ENCODE measurements at regions not wholly inside any gene's neighbourhood (a gene's known extent, or its start where the extent isn't known, plus 50 kb on each side); places are given as distances from the start of the nearest gene placed in this dataset.

- Histone ChIP-seq H3K36me3 (no peaks in the 10 kb centered on the region), H3K9me3 (no peaks in the 10 kb centered on the region), H3K27ac (no peak overlapping the region), H3K4me1 (no peaks in the 10 kb centered on the region), H3K27me3 (ENCODE audit: low read depth) (no peaks in the 10 kb centered on the region), H3K4me3 (no peak overlapping the region)
- TF ChIP-seq, protein P1, sequence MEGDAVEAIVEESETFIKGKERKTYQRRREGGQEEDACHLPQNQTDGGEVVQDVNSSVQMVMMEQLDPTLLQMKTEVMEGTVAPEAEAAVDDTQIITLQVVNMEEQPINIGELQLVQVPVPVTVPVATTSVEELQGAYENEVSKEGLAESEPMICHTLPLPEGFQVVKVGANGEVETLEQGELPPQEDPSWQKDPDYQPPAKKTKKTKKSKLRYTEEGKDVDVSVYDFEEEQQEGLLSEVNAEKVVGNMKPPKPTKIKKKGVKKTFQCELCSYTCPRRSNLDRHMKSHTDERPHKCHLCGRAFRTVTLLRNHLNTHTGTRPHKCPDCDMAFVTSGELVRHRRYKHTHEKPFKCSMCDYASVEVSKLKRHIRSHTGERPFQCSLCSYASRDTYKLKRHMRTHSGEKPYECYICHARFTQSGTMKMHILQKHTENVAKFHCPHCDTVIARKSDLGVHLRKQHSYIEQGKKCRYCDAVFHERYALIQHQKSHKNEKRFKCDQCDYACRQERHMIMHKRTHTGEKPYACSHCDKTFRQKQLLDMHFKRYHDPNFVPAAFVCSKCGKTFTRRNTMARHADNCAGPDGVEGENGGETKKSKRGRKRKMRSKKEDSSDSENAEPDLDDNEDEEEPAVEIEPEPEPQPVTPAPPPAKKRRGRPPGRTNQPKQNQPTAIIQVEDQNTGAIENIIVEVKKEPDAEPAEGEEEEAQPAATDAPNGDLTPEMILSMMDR (IDR thresholded peaks at IDR 0.05): no peak
- intact Hi-C loops (cut with DNase I): no loop called here
- no peak for ATAC-seq
- no peak for DNase-seq
These were observed 410.1 kb downstream of the TBC1D32 start for GRCh38 chr6:120924214-120924613.

GRCh38 chr6:120918137-120918536 is 416.1 kb downstream of the TBC1D32 start:
- no peak overlapping the region for H3K4me3 ChIP-seq
- H3K27me3 ChIP-seq (ENCODE audit: low read depth): no peaks in the 10 kb centered on the region
- ATAC-seq (no peak), DNase-seq (no peak)
- H3K4me1 ChIP-seq: no peaks in the 10 kb centered on the region
- H3K36me3 ChIP-seq: no peaks in the 10 kb centered on the region
- intact Hi-C loops (cut with DNase I): no loop called here
- H3K9me3 ChIP-seq: no peaks in the 10 kb centered on the region
- TF ChIP-seq, protein P1 (IDR thresholded peaks at IDR 0.05): no peak
- no peak overlapping the region for H3K27ac ChIP-seq

DNA sequence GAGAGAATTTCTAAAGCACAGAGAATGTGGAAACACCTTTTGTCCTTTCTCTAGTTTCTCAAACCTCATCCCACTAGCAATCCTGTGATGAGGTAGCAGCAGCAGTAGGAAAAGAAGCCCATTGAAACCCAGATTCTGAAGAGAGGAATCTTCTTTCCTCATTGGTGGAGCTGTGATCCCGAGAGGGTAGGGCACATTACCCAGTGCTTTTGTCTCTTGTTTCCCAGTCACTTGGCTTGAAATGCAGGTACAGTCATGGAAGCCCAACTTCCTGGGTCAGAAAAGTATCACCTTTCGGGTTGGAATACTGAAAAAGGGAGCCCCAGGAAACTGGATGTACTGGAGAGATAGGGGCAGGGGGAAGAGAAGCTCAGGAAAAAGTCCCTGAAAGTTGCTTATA is 417.4 kb downstream of the TBC1D32 start:
- H3K27ac ChIP-seq: no peak overlapping the region
- DNase-seq (no peak), ATAC-seq (no peak)
- H3K36me3 ChIP-seq: no peaks in the 10 kb centered on the region
- H3K4me3 ChIP-seq: no peak overlapping the region
- H3K4me1 ChIP-seq: no peaks in the 10 kb centered on the region
- intact Hi-C loops (cut with DNase I): no loop called here
- TF ChIP-seq, protein P1 (IDR thresholded peaks at IDR 0.05): no peak
- H3K9me3 ChIP-seq: no peaks in the 10 kb centered on the region
- H3K27me3 ChIP-seq (ENCODE audit: low read depth): no peaks in the 10 kb centered on the region

- Histone ChIP-seq H3K9me3 (no peaks in the 10 kb centered on the region), H3K27me3 (ENCODE audit: low read depth) (no peaks in the 10 kb centered on the region), H3K36me3 (no peaks in the 10 kb centered on the region), H3K4me1 (no peaks in the 10 kb centered on the region), H3K27ac (no peak overlapping the region), H3K4me3 (no peak overlapping the region)
- DNase-seq: no peak
- no peak for ATAC-seq
- TF ChIP-seq, protein P1 (IDR thresholded peaks at IDR 0.05): no peak
- intact Hi-C loops (cut with DNase I): no loop called here
These were observed 420.8 kb downstream of the TBC1D32 start for GRCh38 chr6:120913486-120913885.

DNA sequence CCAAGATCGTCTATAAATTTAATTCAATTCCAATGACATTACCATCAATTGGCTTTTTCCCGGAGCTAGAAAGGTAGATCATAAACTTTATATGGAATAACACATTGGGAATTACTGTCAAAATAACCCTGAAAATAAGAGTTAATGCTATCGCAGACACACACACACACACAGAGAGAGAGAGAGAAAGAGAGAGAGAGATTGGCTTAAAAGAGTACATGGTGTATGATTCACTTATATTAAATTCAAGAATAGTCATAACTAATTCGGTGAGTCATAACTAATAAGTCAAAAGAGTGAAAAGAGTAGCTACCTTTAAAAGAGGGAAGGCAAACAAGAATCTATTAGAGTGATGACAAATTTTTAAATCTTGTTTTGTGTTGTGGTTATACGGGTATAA is 425.5 kb downstream of the TBC1D32 start:
- ATAC-seq: no peak
- DNase-seq: no peak
- no peaks in the 10 kb centered on the region for H3K27me3 ChIP-seq (ENCODE audit: low read depth)
- TF ChIP-seq, protein P1 (IDR thresholded peaks at IDR 0.05): no peak
- intact Hi-C loops (cut with DNase I): no loop called here
- H3K4me3 ChIP-seq: no peak overlapping the region
- no peaks in the 10 kb centered on the region for H3K36me3 ChIP-seq
- H3K9me3 ChIP-seq: no peaks in the 10 kb centered on the region
- no peaks in the 10 kb centered on the region for H3K4me1 ChIP-seq
- no peak overlapping the region for H3K27ac ChIP-seq

DNA sequence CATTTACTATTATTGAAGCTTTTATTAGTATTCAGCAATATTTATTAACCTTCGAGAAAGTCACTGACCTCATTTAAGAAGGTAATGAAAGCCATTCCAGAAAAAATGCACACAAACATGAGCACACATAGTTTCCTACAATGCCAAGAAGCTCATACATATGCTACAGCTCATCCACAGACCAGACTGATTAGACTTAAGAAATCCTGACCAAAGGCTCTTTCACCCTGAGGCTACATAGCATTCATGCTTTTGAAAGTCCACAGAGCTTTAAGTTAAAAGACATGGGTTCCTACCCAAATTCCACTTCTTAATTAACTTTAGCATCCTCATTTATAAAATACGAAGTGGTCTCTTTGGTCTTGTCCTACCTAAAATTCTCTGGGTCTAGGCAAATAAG is 430.4 kb downstream of the TBC1D32 start:
- Histone ChIP-seq H3K4me1 (no peaks in the 10 kb centered on the region), H3K27ac (no peak overlapping the region), H3K4me3 (no peak overlapping the region), H3K36me3 (no peaks in the 10 kb centered on the region), H3K9me3 (no peaks in the 10 kb centered on the region), H3K27me3 (ENCODE audit: low read depth) (no peaks in the 10 kb centered on the region)
- TF ChIP-seq, protein P1 (IDR thresholded peaks at IDR 0.05): no peak
- DNase-seq (no peak), ATAC-seq (no peak)
- intact Hi-C loops (cut with DNase I): no loop called here

All from lower lobe of right lung (tissue), 2 donors.